ENCODE measurements at regions not wholly inside any gene's neighbourhood (a gene's known extent, or its start where the extent isn't known, plus 50 kb on each side); places are given as distances from the start of the nearest gene placed in this dataset.

DNA sequence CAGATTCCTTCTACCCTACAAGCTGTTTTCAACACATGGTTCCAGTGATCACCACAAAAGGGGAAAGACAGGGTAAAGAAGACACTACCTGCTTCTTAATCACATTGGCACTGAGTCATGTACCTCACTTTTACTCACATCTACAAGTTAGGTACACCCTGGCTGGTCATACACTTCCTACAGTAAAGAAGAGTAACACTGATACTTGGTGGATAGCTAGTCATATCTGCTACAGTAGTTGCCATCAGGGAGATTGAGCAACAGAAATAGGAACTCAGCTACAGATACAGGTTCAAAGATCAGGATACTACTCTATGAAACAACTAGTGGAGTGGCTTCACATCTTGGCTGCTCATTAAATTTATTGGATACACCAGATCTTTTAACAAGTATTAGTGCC lies 105.4 kb upstream of the DIAPH2 start:
- TF ChIP-seq, protein P1, sequence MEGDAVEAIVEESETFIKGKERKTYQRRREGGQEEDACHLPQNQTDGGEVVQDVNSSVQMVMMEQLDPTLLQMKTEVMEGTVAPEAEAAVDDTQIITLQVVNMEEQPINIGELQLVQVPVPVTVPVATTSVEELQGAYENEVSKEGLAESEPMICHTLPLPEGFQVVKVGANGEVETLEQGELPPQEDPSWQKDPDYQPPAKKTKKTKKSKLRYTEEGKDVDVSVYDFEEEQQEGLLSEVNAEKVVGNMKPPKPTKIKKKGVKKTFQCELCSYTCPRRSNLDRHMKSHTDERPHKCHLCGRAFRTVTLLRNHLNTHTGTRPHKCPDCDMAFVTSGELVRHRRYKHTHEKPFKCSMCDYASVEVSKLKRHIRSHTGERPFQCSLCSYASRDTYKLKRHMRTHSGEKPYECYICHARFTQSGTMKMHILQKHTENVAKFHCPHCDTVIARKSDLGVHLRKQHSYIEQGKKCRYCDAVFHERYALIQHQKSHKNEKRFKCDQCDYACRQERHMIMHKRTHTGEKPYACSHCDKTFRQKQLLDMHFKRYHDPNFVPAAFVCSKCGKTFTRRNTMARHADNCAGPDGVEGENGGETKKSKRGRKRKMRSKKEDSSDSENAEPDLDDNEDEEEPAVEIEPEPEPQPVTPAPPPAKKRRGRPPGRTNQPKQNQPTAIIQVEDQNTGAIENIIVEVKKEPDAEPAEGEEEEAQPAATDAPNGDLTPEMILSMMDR (optimal IDR thresholded peaks at IDR 0.05 in 1 of 3, IDR thresholded peaks at IDR 0.05 in 1 of 3, conservative IDR thresholded peaks at IDR 0.05 in 1 of 3; ENCODE audit: extremely low read depth in 1 of 3, insufficient read depth in 2 of 3, low read length in 3 of 3) = no peak
- no peak for TF ChIP-seq EZH2 (IDR thresholded peaks at IDR 0.05; ENCODE audit: low read length)

All from keratinocyte (primary cell).